ENCODE measurements at regions not wholly inside any gene's neighbourhood (a gene's known extent, or its start where the extent isn't known, plus 50 kb on each side); places are given as distances from the start of the nearest gene placed in this dataset.
A peak's percentile ranks its signal among the peaks of the same experiment; 100 is the strongest.
"Not testable (repeated sequence)": the region's sequence is repeated elsewhere in the genome, so short reads cannot be mapped to it uniquely, and the experiment has no call there.

DNA sequence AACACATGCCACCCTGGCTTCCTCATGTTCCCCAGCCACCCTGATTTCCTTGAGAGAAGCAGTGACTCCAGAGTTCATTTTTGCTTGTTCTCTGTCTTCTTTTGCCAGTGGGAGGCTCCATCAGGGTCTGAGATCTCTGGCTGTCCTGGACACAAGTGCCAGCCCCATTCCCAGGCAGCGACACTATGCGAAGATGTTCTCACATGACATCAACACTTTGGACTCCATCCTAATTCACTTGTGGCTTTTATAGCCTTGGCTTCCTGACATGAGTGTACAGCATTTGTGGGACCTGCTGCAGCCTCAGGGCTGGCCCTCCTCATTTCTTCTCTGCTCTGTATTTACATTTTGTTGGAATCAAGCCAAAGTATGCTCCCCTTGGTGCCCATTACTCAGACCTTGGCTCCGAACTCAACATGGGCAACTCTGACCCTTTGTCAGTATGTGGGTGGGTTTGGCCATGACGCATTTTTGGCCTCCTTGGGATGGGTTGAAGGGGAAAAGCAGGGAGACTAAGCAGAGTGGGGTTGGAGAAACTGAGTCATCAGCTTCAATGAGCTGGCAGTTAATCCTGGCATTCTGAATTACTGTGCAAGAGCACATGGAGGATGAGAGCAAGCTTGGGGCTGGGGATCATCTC lies 119.0 kb upstream of the EEF2KMT start:
- no peak for TF ChIP-seq CTCF (IDR thresholded peaks at IDR 0.05; ENCODE audit: insufficient read depth, low read depth, low read length, missing control alignments)
- no peak overlapping the region for H3K4me3 ChIP-seq (ENCODE audit: low read length)
- DNase-seq (ENCODE audit: low read depth) = no peak

- TF ChIP-seq CTCF (IDR thresholded peaks at IDR 0.05; ENCODE audit: insufficient read depth, low read depth, low read length, missing control alignments) = no peak
- DNase-seq (ENCODE audit: low read depth) = no peak
- no peak overlapping the region for H3K4me3 ChIP-seq (ENCODE audit: low read length)
These were observed 118.3 kb upstream of the EEF2KMT start for GRCh38 chr16:5215901-5216300.

DNA sequence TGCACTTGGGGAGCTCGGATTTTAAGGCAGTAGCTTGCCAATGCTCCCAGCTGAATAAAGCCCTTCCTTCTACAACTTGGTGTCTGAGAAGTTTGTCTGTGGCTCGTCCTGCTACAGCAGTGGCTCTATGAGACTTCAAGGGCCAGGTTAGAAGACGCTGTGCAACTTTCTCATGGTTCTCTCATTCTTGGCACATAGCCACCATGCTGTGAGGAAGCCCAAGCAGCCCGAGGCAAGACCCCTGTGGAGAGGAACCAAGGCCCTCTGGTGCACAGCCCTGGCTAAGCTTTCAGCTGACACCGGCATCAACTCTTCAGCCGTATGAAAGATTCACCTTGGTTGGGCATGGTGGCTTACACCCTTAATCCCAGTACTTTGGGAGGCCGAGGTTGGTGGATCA lies 116.9 kb upstream of the EEF2KMT start:
- no peak for DNase-seq (ENCODE audit: low read depth)
- no peak for TF ChIP-seq CTCF (IDR thresholded peaks at IDR 0.05; ENCODE audit: insufficient read depth, low read depth, low read length, missing control alignments)
- H3K4me3 ChIP-seq (ENCODE audit: low read length) = no peak overlapping the region

DNA sequence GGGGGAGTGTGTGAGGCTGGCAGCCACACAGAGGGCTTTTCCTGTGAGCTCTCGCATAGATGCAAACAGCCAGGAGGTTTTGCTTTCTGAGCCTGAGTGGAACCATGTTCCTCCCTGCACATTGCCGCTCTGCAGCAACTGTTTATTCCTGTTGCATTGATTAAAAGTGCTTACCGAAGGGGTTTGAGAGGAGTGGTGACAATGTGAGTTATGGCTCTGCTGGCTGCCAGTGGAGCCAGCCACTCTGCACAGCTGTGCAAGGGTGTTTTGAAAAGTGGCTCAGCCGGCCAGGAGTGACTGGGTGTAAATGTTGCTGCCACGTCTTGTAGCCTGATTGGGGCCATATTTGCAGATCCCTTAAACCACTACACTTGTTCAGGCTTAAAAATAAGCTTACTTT lies 114.9 kb upstream of the EEF2KMT start:
- not testable (repeated sequence) for DNase-seq (ENCODE audit: low read depth); H3K4me3 ChIP-seq (ENCODE audit: low read length)

GRCh38 chr16:5207862-5208498 lies 110.4 kb upstream of the EEF2KMT start:
- peak; percentile 16 for DNase-seq (ENCODE audit: low read depth)
- H3K4me3 ChIP-seq (ENCODE audit: low read length) = not testable (repeated sequence)

DNA sequence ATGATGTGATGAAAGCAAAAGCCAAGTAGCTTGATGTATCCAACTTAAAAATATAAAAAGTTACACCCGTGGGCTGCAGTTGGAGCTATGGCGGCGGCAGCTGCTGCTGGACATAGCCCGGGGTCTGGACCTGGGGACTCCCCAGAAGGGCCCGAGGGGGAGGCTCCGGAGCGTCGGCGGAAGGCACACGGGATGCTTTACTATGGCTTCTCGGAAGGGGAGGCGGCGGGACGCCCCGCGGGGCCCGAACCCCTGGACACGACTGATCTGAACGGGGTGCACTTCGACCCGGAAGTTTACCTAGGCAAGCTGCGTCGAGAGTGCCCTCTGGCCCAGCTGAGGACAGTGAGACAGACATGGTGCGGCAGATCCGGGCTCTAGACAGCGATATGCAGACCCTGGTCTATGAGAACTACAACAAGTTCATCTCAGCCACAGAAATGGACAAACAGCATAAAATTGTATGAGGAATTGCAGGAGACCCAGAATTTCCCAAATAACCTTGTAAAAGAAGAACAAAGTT lies 109.5 kb upstream of the EEF2KMT start:
- no peak for TF ChIP-seq CTCF (IDR thresholded peaks at IDR 0.05; ENCODE audit: insufficient read depth, low read depth, low read length, missing control alignments)
- H3K4me3 ChIP-seq (ENCODE audit: low read length) = no peak overlapping the region
- DNase-seq (ENCODE audit: low read depth) = no peak

DNA sequence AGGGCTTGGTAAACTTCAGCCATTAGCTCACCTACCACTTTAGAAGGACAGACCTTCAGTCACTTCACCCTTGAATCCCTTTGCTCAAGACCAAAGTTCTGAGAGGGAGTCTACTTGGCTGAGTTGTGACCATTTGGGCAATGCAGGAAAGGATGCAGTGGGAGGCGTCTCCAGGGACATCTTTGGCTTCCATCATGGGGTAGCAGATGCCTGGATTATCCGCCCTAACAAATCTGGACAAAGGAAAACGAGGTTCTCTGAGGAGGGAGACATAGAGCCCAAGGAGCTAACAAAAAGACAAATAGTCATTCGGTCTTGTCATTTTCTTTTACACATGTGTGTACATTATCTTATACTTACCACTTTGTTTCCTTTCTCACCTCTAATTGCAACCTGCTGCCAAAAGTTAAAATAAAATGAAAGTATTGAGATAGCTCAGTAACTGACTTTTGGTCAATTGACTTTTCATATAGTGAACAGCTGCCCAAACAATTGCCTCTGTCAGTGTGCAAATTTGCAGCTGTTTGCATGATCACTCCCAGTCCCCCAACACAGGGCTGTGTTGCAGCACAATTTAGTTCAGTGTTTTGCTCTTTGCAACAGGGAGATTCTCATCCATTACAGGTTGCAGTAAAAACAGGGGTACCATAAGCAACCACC lies 108.9 kb upstream of the EEF2KMT start:
- DNase-seq (ENCODE audit: low read depth) = no peak
- TF ChIP-seq CTCF (IDR thresholded peaks at IDR 0.05; ENCODE audit: insufficient read depth, low read depth, low read length, missing control alignments) = no peak

More for the DNA sequence above, 108.9 kb upstream of the EEF2KMT start:
- no peak overlapping the region for H3K4me3 ChIP-seq (ENCODE audit: low read length)

All from epithelial cell of esophagus (primary cell).